ENCODE measurements at regions not wholly inside any gene's neighbourhood (a gene's known extent, or its start where the extent isn't known, plus 50 kb on each side); places are given as distances from the start of the nearest gene placed in this dataset.

DNA sequence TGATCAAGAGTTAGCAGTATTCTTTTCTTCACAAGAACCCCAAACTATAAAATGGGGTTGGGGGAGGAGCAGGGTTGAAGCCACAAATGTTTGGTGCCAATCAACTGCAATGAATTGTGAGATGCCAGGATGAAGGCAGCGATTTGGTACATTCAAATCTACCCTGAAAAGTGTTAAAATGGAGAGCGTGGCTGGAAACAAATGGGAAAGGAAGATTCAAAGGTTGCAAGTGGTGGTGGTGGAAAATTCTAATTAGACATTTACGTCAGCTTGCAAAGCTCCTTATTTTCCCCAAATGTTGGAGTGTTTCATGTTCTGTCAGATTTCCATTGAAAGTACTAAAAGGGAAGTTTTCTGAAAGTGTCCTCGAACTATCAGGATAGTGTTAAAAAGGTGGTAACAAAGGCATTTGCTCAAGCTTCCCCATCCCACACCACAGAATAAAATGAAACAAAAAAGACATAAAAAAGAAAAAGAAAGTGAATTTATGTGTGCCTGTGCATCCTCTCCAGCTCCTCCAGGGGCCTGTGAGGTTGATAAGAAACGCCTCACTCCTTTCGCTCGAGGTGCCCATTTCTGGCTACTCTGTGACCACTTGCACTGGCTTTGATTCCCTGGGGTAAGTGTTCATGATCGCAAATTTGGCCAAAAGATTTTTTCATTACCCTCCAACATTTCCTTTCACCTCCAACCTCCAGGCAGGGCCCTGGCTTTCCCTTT lies 424.1 kb upstream of the POU3F3 start:
- Histone ChIP-seq H3K27me3 (ENCODE audit: control insufficient read depth, insufficient read depth, low read length) (no peaks in the 10 kb centered on the region), H3K4me3 (ENCODE audit: low read length) (no peak overlapping the region), H3K36me3 (ENCODE audit: control insufficient read depth, insufficient read depth, low read length) (no peaks in the 10 kb centered on the region), H3K27ac (ENCODE audit: low read length) (no peak overlapping the region), H3K4me1 (ENCODE audit: control insufficient read depth, insufficient read depth, low read length) (no peaks in the 10 kb centered on the region), H3K9me3 (ENCODE audit: control insufficient read depth, insufficient read depth, low read length) (no peaks in the 10 kb centered on the region)
- TF ChIP-seq, protein P1, sequence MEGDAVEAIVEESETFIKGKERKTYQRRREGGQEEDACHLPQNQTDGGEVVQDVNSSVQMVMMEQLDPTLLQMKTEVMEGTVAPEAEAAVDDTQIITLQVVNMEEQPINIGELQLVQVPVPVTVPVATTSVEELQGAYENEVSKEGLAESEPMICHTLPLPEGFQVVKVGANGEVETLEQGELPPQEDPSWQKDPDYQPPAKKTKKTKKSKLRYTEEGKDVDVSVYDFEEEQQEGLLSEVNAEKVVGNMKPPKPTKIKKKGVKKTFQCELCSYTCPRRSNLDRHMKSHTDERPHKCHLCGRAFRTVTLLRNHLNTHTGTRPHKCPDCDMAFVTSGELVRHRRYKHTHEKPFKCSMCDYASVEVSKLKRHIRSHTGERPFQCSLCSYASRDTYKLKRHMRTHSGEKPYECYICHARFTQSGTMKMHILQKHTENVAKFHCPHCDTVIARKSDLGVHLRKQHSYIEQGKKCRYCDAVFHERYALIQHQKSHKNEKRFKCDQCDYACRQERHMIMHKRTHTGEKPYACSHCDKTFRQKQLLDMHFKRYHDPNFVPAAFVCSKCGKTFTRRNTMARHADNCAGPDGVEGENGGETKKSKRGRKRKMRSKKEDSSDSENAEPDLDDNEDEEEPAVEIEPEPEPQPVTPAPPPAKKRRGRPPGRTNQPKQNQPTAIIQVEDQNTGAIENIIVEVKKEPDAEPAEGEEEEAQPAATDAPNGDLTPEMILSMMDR (IDR thresholded peaks at IDR 0.05) = no peak
- Mint-ChIP-seq H3K4me1 (peaks cover 0 to 6% of the 10 kb centered on the region in 2 donors), H3K36me3 (no peaks in the 10 kb centered on the region), H3K9me3 (no peaks in the 10 kb centered on the region), H3K4me3 (no peak overlapping the region), H3K27ac (no peak overlapping the region), H3K27me3 (ENCODE audit: low read depth in 2 of 2) (peaks cover 5 to 22% of the 10 kb centered on the region in 2 donors)
- WGBS (ENCODE audit: insufficient coverage) = 89% methylated on average over 7 of the region's 8 CpGs
- intact Hi-C loops (cut with micrococcal nuclease) = no loop called here
- DNase-seq (no peak), ATAC-seq (no peak)

DNA sequence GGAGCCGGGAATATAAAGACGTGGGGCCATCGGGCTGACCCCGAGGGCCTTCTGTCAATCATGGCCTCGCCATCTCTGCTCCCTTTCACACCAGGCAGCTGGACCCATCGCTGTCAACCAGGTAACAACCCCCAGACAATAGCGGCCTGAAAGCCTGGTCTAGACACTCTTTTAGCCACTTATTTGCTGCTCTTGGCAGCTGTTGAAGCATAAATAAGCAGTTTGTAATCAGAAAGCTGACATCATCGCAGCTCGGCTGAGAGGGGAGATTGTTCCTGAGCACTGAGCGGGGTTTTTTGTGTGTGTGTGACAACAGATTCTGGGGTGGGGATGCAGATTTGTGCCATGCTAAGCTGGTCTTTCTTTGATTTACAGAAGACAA lies 423.6 kb upstream of the POU3F3 start:
- H3K27me3 Mint-ChIP-seq (ENCODE audit: low read depth in 2 of 2) = peaks cover 5 to 28% of the 10 kb centered on the region in 2 donors
- H3K9me3 Mint-ChIP-seq = no peaks in the 10 kb centered on the region
- Histone ChIP-seq H3K4me1 (ENCODE audit: control insufficient read depth, insufficient read depth, low read length) (no peaks in the 10 kb centered on the region), H3K9me3 (ENCODE audit: control insufficient read depth, insufficient read depth, low read length) (no peaks in the 10 kb centered on the region), H3K27ac (ENCODE audit: low read length) (no peak overlapping the region), H3K27me3 (ENCODE audit: control insufficient read depth, insufficient read depth, low read length) (no peaks in the 10 kb centered on the region), H3K36me3 (ENCODE audit: control insufficient read depth, insufficient read depth, low read length) (no peaks in the 10 kb centered on the region), H3K4me3 (ENCODE audit: low read length) (no peak overlapping the region)
- H3K27ac Mint-ChIP-seq = no peak overlapping the region
- H3K4me1 Mint-ChIP-seq = peaks cover 0 to 6% of the 10 kb centered on the region in 2 donors
- WGBS (ENCODE audit: insufficient coverage) = 90% methylated on average over 10 of the region's 10 CpGs
- no peak for DNase-seq
- H3K36me3 Mint-ChIP-seq = no peaks in the 10 kb centered on the region
- H3K4me3 Mint-ChIP-seq = no peak overlapping the region
- TF ChIP-seq, protein P1 (IDR thresholded peaks at IDR 0.05) = no peak
- intact Hi-C loops (cut with micrococcal nuclease) = no loop called here
- ATAC-seq = no peak

DNA sequence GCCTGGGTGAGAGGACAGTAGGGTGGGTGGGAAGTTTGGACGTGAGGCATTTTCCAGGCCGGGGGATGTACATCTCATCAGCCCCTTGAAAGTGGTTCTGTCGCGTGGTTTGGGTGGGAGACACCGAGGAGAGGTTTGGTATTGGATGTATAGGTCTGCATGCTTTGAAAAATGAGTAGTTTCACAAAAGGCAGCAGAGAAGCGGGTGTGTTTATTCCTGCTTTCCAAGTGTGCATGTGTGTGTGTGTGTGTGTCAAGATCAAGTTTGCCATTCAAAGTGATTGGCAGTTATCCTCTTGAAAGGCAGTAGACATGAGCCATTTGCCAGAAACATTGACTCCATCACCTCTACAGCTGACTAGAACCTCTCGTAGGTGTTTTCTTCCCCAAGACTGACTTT lies 423.1 kb upstream of the POU3F3 start:
- Mint-ChIP-seq H3K27me3 (ENCODE audit: low read depth in 2 of 2) (peaks cover 5 to 30% of the 10 kb centered on the region in 2 donors), H3K36me3 (no peaks in the 10 kb centered on the region), H3K9me3 (no peaks in the 10 kb centered on the region), H3K27ac (no peak overlapping the region), H3K4me3 (no peak overlapping the region), H3K4me1 (peaks cover 0 to 6% of the 10 kb centered on the region in 2 donors)
- no peak overlapping the region for H3K4me3 ChIP-seq (ENCODE audit: low read length)
- WGBS (ENCODE audit: insufficient coverage) = 92% methylated on average over 6 of the region's 7 CpGs
- H3K27me3 ChIP-seq (ENCODE audit: control insufficient read depth, insufficient read depth, low read length) = no peaks in the 10 kb centered on the region
- intact Hi-C loops (cut with micrococcal nuclease) = no loop called here
- H3K36me3 ChIP-seq (ENCODE audit: control insufficient read depth, insufficient read depth, low read length) = no peaks in the 10 kb centered on the region
- H3K4me1 ChIP-seq (ENCODE audit: control insufficient read depth, insufficient read depth, low read length) = no peaks in the 10 kb centered on the region
- no peak overlapping the region for H3K27ac ChIP-seq (ENCODE audit: low read length)
- no peak for ATAC-seq
- H3K9me3 ChIP-seq (ENCODE audit: control insufficient read depth, insufficient read depth, low read length) = no peaks in the 10 kb centered on the region
- TF ChIP-seq, protein P1 (IDR thresholded peaks at IDR 0.05) = no peak
- DNase-seq = no peak

DNA sequence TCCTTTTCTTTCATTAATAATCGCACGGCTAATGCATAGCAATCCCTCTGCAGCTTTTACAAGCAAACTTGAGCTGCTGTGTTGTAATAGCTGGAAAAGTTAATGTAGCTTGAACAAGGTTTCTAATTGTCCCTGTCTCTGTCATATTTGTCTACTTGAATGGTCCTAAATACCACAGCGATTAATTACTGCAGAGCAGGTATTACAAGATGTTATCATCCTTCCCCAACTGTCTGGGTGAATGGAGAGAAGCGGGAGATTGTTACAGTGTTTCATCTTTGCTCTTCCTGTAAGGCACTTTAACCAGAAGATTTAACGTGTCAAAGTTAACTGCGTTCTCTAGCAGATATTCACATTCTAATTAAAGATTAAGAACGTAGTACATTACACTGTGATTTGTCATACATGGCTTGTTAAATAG lies 422.2 kb upstream of the POU3F3 start:
- intact Hi-C loops (cut with micrococcal nuclease) = no loop called here
- WGBS (ENCODE audit: insufficient coverage) = 94% methylated on average over 7 of the region's 7 CpGs
- TF ChIP-seq, protein P1 (IDR thresholded peaks at IDR 0.05) = no peak

More for the DNA sequence above, 422.2 kb upstream of the POU3F3 start:
- H3K27ac ChIP-seq (ENCODE audit: low read length) = no peak overlapping the region
- Mint-ChIP-seq H3K4me1 (peaks cover 0 to 6% of the 10 kb centered on the region in 2 donors), H3K27me3 (ENCODE audit: low read depth in 2 of 2) (peaks cover 5 to 30% of the 10 kb centered on the region in 2 donors), H3K9me3 (no peaks in the 10 kb centered on the region), H3K27ac (no peak overlapping the region), H3K36me3 (no peaks in the 10 kb centered on the region), H3K4me3 (no peak overlapping the region)
- no peak for ATAC-seq
- DNase-seq = no peak
- no peaks in the 10 kb centered on the region for H3K36me3 ChIP-seq (ENCODE audit: control insufficient read depth, insufficient read depth, low read length)
- no peaks in the 10 kb centered on the region for H3K4me1 ChIP-seq (ENCODE audit: control insufficient read depth, insufficient read depth, low read length)
- no peaks in the 10 kb centered on the region for H3K9me3 ChIP-seq (ENCODE audit: control insufficient read depth, insufficient read depth, low read length)
- no peaks in the 10 kb centered on the region for H3K27me3 ChIP-seq (ENCODE audit: control insufficient read depth, insufficient read depth, low read length)
- H3K4me3 ChIP-seq (ENCODE audit: low read length) = no peak overlapping the region

All from natural killer cell (primary cell).